ENCODE measurements at regions not wholly inside any gene's neighbourhood (a gene's known extent, or its start where the extent isn't known, plus 50 kb on each side); places are given as distances from the start of the nearest gene placed in this dataset.

DNA sequence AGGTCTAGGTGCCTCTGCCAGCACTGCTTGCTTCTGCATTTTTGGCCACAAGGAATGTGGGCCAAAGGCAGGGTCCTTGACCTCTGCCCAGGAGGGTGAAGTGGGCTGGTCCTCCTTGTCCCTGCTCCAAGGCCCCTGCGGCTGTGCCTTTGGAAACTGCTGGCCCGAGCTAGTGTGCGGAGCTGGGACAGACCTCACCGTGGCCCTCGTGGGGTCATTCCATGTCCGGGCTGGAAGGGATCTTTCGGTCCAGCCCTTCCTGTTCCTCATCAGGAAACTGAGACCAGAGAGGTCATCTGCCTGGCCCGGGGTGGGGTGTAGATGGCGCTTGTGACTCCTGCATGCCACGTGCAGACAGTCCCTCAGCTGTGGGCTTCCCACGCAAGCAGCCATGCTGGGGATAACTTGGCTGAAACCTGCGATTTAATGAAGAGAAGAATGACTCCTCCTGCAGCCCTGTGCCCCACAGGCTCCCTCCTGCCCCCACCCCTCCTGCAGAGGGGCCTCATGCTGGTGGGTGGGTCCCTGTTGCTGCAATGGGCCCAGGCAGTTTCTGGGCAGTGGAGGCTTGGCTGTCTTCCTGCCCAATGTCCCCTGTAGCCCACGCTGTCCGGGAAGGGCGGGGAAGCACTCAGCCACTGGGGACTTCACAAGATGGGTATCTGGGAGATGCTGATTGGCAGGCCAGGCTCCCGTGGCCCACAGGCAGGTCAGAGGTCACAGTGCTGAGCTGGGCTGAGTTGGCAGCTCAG is 245.2 kb downstream of the SEC14L1 start:
- Mint-ChIP-seq H3K27ac (peak overlapping the region; percentile 58), H3K36me3 (peaks cover 6% of the 10 kb centered on the region), H3K4me1 (peaks cover 70% of the 10 kb centered on the region), H3K27me3 (no peaks in the 10 kb centered on the region), H3K9me3 (no peaks in the 10 kb centered on the region), H3K4me3 (no peak overlapping the region)
- POLR2A ChIA-PET, result interaction anchor here (6.8 kb wide), 1 partner anchor 10 kb away, joined by 84 read pairs; no protein-coding TSS in a partner anchor
- DNase-seq, result no peak
- ATAC-seq (ENCODE audit: low read depth), result no peak

- peak overlapping the region; percentile 58 for H3K27ac Mint-ChIP-seq
- no peak overlapping the region for H3K4me3 Mint-ChIP-seq
- peaks cover 5% of the 10 kb centered on the region for H3K36me3 Mint-ChIP-seq
- H3K4me1 Mint-ChIP-seq, result peaks cover 71% of the 10 kb centered on the region
- no peaks in the 10 kb centered on the region for H3K9me3 Mint-ChIP-seq
- DNase-seq, result no peak
- no peak for ATAC-seq (ENCODE audit: low read depth)
- H3K27me3 Mint-ChIP-seq, result no peaks in the 10 kb centered on the region
- POLR2A ChIA-PET, result interaction anchor here (1.2 to 6.8 kb wide), 3 partner anchors 10 to 55 kb away, joined by 5 to 84 read pairs (median 10); no protein-coding TSS in a partner anchor
These were observed 245.9 kb downstream of the SEC14L1 start for GRCh38 chr17:77386502-77387192.

DNA sequence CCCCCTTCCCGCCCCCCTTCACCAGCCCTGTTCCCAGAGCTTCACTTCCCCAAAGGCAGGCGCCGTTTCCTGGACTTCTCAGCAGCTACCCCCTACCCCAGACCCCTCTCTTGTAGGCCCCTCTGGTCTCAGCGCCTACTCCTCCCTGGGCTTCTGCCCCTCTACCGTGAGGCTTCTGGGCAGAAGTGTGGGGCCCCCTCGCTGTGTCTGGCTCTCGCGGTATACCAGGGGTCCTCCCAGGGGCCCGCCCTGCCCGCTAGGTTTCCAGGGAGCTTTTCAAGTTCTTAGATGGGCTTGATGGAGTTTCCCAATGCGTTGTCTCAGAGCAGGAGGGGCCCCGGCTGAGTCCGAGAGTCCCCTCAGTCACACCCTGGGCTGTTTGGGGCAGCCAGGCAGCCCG is 247.1 kb downstream of the SEC14L1 start:
- POLR2A ChIA-PET, result interaction anchor here (1.2 to 6.8 kb wide), 5 partner anchors 12 to 56 kb away, joined by 5 to 84 read pairs (median 15); no protein-coding TSS in a partner anchor
- no peaks in the 10 kb centered on the region for H3K9me3 Mint-ChIP-seq
- peaks cover 6% of the 10 kb centered on the region for H3K36me3 Mint-ChIP-seq
- H3K27me3 Mint-ChIP-seq, result no peaks in the 10 kb centered on the region
- DNase-seq (no peak), ATAC-seq (ENCODE audit: low read depth) (no peak)
- H3K4me3 Mint-ChIP-seq, result peak overlapping the region; percentile 9
- H3K4me1 Mint-ChIP-seq, result peaks cover 72% of the 10 kb centered on the region
- H3K27ac Mint-ChIP-seq, result no peak overlapping the region

DNA sequence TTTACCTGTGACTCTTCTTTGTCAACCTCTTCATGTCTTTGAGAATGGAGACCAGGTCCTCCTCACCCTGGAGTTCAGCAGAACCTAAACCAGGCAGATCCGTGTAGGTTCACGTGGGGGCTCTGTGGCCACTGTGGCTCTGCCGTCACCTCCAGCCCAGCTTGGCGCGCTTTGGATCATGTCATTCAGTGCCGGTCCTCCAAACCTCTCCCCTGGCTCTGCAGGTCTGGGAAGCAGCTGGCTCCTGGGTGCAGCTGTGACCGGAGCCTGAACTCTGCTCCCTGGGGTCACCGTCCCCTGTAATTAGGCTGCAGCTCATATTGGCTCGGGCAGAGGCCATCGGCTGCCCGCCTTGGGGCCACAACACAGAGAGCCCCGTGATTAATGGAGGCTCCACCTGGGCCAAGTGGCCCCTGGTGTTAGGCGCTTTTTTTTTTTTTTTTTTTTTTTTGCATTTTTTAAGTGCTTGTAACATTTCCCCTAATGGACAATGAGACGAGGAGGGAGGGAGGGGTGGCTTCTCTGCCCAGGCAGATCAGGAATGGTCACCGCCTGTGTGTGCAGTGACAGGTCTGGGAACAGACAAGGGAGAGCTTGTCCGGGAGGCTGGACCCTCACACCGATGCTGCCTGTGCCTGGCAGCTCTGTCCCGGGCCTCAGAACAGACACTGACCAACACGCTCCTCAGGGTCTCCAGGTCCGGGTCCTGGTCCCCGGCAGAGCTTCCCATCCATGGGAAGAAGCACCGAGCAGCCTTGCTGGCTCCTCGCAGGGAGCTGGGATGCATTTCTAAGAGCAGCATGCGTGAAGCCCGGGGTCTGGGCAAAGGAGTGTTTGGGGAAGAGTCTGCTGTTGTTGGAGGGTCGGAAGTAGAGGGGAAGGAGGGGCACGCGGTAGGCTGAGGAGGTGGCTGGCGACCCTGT is 247.9 kb downstream of the SEC14L1 start:
- ATAC-seq (ENCODE audit: low read depth) (no peak), DNase-seq (no peak)
- Mint-ChIP-seq H3K27me3 (no peaks in the 10 kb centered on the region), H3K9me3 (no peaks in the 10 kb centered on the region), H3K36me3 (peaks cover 9% of the 10 kb centered on the region), H3K4me3 (peak overlapping the region; percentile 89), H3K4me1 (peaks cover 68% of the 10 kb centered on the region), H3K27ac (peak overlapping the region; percentile 93)
- POLR2A ChIA-PET, result interaction anchor here (0.5 to 6.8 kb wide), 14 partner anchors 12 to 1036 kb away, joined by 3 to 84 read pairs (median 7); no protein-coding TSS in a partner anchor

- Mint-ChIP-seq H3K4me3 (peak overlapping the region; percentile 71), H3K27me3 (no peaks in the 10 kb centered on the region), H3K9me3 (no peaks in the 10 kb centered on the region), H3K27ac (peak overlapping the region; percentile 54), H3K4me1 (peaks cover 74% of the 10 kb centered on the region), H3K36me3 (peaks cover 11% of the 10 kb centered on the region)
- POLR2A ChIA-PET, result interaction anchor here (0.5 to 6.8 kb wide), 10 partner anchors 10 to 567 kb away, joined by 3 to 84 read pairs (median 5); partner anchors contain the start of gene TNRC6C
- DNase-seq (no peak), ATAC-seq (ENCODE audit: low read depth) (no peak)
These were observed 250.1 kb downstream of the SEC14L1 start for GRCh38 chr17:77390870-77391269.

GRCh38 chr17:77391668-77392375 is 251.1 kb downstream of the SEC14L1 start:
- Mint-ChIP-seq H3K36me3 (peaks cover 13% of the 10 kb centered on the region), H3K27me3 (no peaks in the 10 kb centered on the region), H3K9me3 (no peaks in the 10 kb centered on the region), H3K27ac (peak overlapping the region; percentile 81), H3K4me3 (peak overlapping the region; percentile 56), H3K4me1 (peaks cover 69% of the 10 kb centered on the region)
- ATAC-seq (ENCODE audit: low read depth), result peak; percentile 58
- no peak for DNase-seq
- POLR2A ChIA-PET, result interaction anchor here (0.7 to 5.1 kb wide), 12 partner anchors 9 to 104 kb away, joined by 3 to 39 read pairs (median 4); no protein-coding TSS in a partner anchor

DNA sequence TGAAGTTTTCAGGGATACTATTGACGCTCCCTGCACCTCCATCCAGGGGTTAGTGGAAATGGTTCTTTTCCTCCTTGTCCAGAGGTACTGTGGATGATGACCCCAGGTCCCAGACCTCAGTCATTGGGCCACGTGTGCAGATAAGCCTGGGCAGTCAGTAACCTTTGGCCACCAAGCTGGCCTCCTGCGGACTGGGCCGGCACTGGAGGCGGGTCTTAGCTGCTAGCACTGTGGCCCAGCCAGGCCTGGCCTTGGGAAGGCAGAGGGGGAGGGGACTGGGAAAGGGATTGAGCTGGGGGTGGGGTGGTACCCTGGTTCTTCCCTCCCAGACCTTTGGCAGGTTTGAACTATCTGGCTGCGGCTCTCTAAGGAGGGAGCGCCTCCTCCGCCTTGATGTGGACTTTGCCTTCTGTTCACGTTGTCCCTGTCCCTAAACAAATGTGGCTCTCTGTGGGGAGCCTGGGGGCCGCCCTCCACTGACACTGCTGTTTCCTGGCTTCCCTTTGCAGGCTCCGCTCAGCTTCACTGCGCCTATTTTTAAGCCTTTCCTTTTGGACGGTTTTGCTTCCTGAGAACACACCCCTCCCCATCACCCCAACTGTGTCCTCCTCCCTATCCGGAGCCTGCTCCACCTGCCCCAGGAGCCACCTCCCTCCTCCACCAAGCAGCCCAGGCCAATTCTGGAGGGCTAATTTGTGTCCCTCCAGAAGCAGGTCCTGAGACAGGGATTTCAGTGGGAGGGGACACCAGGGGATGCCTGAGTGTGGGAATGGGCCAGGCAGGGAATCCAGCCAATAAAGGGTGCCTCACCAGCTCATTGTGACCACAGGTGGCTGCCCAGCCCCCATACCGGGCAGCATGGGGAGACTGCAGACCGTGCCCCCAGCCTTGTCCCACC is 251.9 kb downstream of the SEC14L1 start:
- ATAC-seq (ENCODE audit: low read depth), result no peak
- Mint-ChIP-seq H3K27me3 (no peaks in the 10 kb centered on the region), H3K4me1 (peaks cover 66% of the 10 kb centered on the region), H3K36me3 (peaks cover 16% of the 10 kb centered on the region), H3K9me3 (no peaks in the 10 kb centered on the region), H3K4me3 (peak overlapping the region; percentile 59), H3K27ac (peak overlapping the region; percentile 81)
- POLR2A ChIA-PET, result interaction anchor here (0.6 to 5.1 kb wide), 12 partner anchors 8 to 103 kb away, joined by 3 to 39 read pairs (median 3); no protein-coding TSS in a partner anchor
- no peak for DNase-seq

DNA sequence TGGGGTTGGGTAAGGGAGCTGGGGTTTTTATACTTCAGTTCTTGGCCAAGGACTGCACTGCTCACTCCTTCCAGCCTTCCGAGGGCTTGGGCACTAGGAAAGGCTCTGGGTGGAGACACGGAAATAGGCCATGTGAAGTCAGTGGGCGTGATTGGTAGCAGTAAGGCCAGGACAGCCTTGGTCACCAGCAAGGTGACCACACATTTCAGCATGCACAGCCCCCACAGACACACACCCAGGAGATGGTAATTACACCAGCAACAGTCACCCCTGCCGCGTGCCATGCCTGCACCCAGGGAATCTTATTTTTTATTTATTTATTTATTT is 252.5 kb downstream of the SEC14L1 start:
- ATAC-seq (ENCODE audit: low read depth) (no peak), DNase-seq (no peak)
- peaks cover 15% of the 10 kb centered on the region for H3K36me3 Mint-ChIP-seq
- peak overlapping the region; percentile 81 for H3K27ac Mint-ChIP-seq
- H3K9me3 Mint-ChIP-seq, result no peaks in the 10 kb centered on the region
- no peaks in the 10 kb centered on the region for H3K27me3 Mint-ChIP-seq
- no peak overlapping the region for H3K4me3 Mint-ChIP-seq
- POLR2A ChIA-PET, result interaction anchor here (0.6 to 5.1 kb wide), 4 partner anchors 7 to 21 kb away, joined by 3 to 39 read pairs (median 26); no protein-coding TSS in a partner anchor
- peaks cover 66% of the 10 kb centered on the region for H3K4me1 Mint-ChIP-seq

DNA sequence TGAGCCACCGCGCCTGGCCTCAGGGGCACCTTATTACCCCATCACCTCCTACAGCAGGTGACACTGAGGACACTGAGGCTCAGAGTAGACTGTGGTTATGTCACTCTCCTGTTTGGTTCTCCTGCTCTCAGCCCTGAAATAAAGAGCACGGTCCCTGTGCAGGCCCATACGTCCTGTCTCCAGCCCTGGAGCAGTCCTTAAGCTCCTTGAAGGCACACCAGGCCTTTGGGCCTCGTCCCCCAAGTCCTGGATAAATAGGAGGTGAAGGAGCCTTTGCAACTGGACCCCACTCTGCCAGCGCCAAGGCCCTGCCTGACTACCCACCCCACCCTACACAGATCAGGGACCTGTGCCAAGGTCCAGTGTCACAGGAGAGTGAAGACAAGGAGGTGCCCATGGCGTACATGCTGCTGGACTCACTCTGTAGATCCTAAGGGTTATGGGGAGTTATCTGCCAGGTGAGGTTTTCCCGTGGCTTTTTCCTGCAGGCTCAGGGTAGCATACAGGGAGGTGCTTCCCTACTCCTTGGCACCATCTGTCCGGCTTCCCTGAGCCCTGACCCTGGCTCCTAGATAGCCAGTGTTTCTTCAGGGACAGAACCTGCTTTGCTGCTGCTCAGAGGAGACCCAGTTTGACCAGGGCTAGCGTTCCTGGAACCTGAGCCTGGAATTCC is 253.2 kb downstream of the SEC14L1 start:
- peak overlapping the region; percentile 30 for H3K27ac Mint-ChIP-seq
- H3K4me3 Mint-ChIP-seq, result no peak overlapping the region
- POLR2A ChIA-PET, result no interaction called here
- DNase-seq (no peak), ATAC-seq (ENCODE audit: low read depth) (no peak)
- H3K27me3 Mint-ChIP-seq, result no peaks in the 10 kb centered on the region
- H3K9me3 Mint-ChIP-seq, result no peaks in the 10 kb centered on the region
- peaks cover 67% of the 10 kb centered on the region for H3K4me1 Mint-ChIP-seq
- H3K36me3 Mint-ChIP-seq, result peaks cover 16% of the 10 kb centered on the region

DNA sequence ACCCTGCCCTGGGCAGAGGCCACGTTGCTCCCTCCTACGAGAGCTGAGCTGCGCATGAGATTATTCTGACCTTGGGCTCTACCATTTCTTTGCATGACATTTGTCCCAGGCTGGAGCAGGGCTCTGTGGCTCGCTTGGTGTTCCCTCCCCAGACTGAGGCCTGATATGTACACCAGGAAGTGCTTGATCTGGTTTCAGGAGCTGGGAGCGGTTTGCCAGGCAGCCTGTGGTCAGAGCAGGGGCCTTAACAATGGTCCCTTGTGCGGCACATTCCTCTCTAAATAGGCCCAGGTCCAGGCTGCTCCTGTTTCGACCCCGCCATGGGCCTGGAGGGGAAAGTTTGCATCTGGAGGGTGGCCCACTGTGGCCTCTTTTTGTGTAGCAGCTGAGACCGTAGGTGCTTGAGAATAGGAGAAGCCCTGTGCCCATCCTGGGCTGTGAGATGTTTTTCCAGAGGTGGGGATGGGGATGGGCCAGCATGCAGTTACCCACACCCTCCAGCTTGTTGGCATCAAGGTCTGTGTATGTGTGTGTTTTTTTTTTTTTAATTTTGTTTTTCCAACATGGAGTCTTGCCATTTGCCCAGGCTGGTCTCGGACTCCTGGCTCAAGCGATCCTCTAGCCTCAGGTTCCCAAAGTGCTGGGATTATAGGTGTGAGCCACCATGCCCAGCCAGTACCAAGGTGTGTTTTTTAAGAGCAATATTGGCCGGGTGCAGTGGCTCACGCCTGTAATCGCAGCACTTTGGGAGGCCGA is 253.9 kb downstream of the SEC14L1 start:
- no peak for DNase-seq
- peaks cover 67% of the 10 kb centered on the region for H3K4me1 Mint-ChIP-seq
- H3K27ac Mint-ChIP-seq, result no peak overlapping the region
- H3K36me3 Mint-ChIP-seq, result peaks cover 16% of the 10 kb centered on the region
- H3K4me3 Mint-ChIP-seq, result no peak overlapping the region
- ATAC-seq (ENCODE audit: low read depth), result no peak
- H3K27me3 Mint-ChIP-seq, result no peaks in the 10 kb centered on the region
- POLR2A ChIA-PET, result no interaction called here
- no peaks in the 10 kb centered on the region for H3K9me3 Mint-ChIP-seq

All from activated naive CD8-positive, alpha-beta T cell treated with anti-CD3 and anti-CD28 coated beads, Interleukin-2, amount 10 ng/mL, durations not matched to agents 7 days and 5 days (primary cell).